HepG2 (cell line): ENCODE measurements at regions not wholly inside any gene's neighbourhood (a gene's known extent, or its start where the extent isn't known, plus 50 kb on each side); places are given as distances from the start of the nearest gene placed in this dataset.

Experiments used
- CTCF ChIP-seq: sonication (generic); formaldehyde crosslinking; IDR thresholded peaks from 2 replicates; pipeline ENCODE4 v1.5.0; 2020; ENCODE audit warnings: mild to moderate bottlenecking, missing genetic modification reagents, moderate library complexity
- ESRRA ChIP-seq: sonication (generic); formaldehyde crosslinking; IDR thresholded peaks from 2 replicates; pipeline ENCODE4 v1.5.1; 2020; ENCODE audit warnings: mild to moderate bottlenecking, low read depth, missing genetic modification reagents
- EZH2 ChIP-seq: conservative IDR thresholded peaks from 2 replicates; pipeline ENCODE4 v1.6.1; 2012; ENCODE audit warnings: mild to moderate bottlenecking, low read depth, low read length, moderate library complexity
- NFIC ChIP-seq: IDR thresholded peaks from 2 replicates; pipeline ENCODE4 v1.6.1; 2012; ENCODE audit warnings: mild to moderate bottlenecking, low read length, inconsistent platforms
- SIN3A ChIP-seq: IDR thresholded peaks from 2 replicates; pipeline ENCODE4 v1.6.1; 2011; ENCODE audit warnings: low read depth, mild to moderate bottlenecking, control low read depth, low read length, borderline replicate concordance
- SP2 ChIP-seq: sonication (generic); formaldehyde crosslinking; IDR thresholded peaks from 2 replicates; pipeline ENCODE4 v1.5.1; 2020; ENCODE audit warnings: mild to moderate bottlenecking, missing genetic modification reagents
- SRF ChIP-seq: IDR thresholded peaks from 2 replicates; pipeline ENCODE4 v1.6.1; 2011; ENCODE audit warnings: mild to moderate bottlenecking, low read depth, low read length, moderate library complexity
- TAF1 ChIP-seq: sonication (generic); formaldehyde crosslinking; IDR thresholded peaks from 2 replicates; pipeline ENCODE4 v1.4.0; 2020; ENCODE audit warnings: missing genetic modification reagents
- ZHX1 ChIP-seq: sonication (generic); formaldehyde crosslinking; IDR thresholded peaks from 2 replicates; pipeline ENCODE4 v1.8.1; 2022; ENCODE audit warnings: low read depth, mild to moderate bottlenecking, missing genetic modification reagents
- ZNF124 ChIP-seq: sonication (generic); formaldehyde crosslinking; IDR thresholded peaks from 2 replicates; pipeline ENCODE4 v1.4.0; 2020; ENCODE audit warnings: missing genetic modification reagents

GRCh38 chr6:168885196-168885595 is 368.4 kb downstream of the THBS2 start:
- TF ChIP-seq CTCF (CRISPR knock-in tag) (no peak), ESRRA (no peak), EZH2 (no peak), SP2 (CRISPR knock-in tag) (no peak), NFIC (no peak), TAF1 (CRISPR knock-in tag) (no peak), ZHX1 (no peak), SRF (no peak), ZNF124 (CRISPR knock-in tag) (no peak), SIN3A (no peak)
